DMS114 treated with DMSO at 0.1 percent for 48 hours (cell line): ENCODE measurements at regions not wholly inside any gene's neighbourhood (a gene's known extent, or its start where the extent isn't known, plus 50 kb on each side); places are given as distances from the start of the nearest gene placed in this dataset.
"Not testable (repeated sequence)": the region's sequence is repeated elsewhere in the genome, so short reads cannot be mapped to it uniquely, and the experiment has no call there.

ENCODE experiments used
- DNase-seq: peaks from one replicate; lab custom pipeline; 2025; ENCODE audit not compliant: unreplicated experiment; lab: John Stamatoyannopoulos, UW

DNA sequence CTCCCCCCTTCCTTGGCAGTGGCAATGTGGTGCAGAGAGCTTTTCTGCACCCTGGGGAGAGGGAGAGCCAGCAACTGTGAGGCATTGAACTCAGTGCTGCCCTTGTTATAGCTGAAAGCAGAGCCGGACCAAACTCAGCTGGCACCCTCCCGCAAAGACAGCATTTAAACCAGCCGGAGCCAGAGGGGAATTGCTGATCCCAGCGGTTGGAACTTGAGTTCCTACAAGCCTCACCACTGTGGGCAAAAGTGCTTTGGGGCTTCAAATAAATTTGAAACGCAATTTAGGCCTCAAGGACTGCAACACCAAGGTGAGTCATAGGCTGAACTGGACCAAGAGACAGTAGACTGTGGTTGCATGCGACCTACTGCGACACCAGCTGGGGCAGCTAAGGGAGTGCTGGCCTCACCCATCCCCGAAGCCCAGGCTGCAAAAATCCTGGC lies 207.6 kb upstream of the CDKN2B start:
- no peak for DNase-seq

GRCh38 chr9:22217254-22217653 lies 208.1 kb upstream of the CDKN2B start:
- no peak for DNase-seq

DNA sequence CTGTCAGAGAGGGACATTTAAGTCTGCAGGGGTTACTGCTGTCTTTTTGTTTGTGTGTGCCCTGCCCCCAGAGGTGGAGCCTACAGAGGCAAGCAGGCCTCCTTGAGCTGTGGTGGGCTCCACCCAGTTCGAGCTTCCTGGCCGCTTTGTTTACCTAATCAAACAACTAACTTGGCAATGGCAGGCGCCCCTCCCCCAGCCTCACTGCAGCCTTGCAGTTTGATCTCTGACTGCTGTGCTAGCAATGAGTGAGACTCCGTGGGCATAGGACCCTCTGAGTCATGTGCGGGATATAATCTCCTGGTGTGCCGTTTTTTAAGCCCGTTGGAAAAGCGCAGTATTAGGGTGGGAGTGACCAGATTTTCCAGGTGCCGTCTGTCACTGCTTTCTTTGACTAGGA lies 216.8 kb upstream of the CDKN2B start:
- DNase-seq = not testable (repeated sequence)

DNA sequence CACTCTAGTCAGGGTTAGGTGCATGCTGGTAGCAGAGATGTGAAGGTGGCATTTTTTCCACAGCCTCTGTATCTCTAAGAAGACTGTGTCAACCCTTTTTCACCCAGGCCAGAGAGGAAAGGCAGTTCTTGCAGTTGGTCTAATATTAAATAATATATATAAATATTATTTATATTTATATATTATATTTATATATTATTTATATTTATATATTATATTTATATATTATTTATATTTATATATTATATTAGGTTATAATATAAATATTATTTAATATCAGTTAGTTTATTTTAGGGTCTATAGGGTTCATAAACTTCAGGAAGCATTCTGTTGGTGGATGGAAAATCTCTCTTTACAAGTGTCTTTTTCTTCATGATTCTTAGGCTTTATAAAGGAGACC lies 218.6 kb upstream of the DMRTA1 start:
- no peak for DNase-seq

- no peak for DNase-seq
Measured at GRCh38 chr9:22228542-22228941, 218.1 kb upstream of the DMRTA1 start.

DNA sequence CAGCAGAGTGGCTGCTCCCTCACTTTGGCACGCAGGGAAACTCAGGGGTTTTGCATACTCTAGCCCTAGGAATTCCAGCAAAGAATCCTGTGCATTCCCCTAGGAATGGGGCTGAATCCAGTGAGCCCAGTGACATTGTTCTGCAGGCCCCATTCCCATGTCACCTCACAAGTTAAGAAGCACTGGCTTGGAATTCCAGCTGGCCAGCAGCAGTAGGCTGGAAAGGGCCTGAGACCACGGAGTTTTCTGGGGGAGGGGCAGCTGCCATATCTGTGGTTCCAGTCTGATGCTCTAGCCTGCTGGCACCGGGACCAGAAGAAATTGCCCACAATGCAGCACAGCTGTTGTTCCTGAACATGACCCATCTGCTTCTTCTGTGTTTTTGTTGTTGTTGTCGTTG lies 217.6 kb upstream of the DMRTA1 start:
- no peak for DNase-seq

DNA sequence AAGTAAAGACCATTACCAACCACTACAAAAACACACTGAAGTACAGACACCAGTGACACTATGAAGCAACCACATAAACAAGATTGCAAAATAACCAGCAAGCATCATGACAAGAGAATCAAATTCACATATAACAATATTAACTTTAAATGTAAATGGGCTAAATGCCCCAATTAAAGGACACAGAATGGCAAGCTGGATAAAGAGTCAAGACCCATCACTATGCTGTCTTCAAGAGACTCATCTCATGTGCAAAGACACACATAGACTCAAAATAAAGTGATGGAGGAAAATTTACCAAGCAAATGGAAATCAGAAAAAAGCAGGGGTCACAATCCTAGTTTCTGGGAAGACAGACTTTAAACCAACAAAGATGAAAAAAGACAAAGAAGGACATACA lies 215.3 kb upstream of the DMRTA1 start:
- not testable (repeated sequence) for DNase-seq

GRCh38 chr9:22232971-22233370 lies 213.7 kb upstream of the DMRTA1 start:
- DNase-seq = no peak

DNA sequence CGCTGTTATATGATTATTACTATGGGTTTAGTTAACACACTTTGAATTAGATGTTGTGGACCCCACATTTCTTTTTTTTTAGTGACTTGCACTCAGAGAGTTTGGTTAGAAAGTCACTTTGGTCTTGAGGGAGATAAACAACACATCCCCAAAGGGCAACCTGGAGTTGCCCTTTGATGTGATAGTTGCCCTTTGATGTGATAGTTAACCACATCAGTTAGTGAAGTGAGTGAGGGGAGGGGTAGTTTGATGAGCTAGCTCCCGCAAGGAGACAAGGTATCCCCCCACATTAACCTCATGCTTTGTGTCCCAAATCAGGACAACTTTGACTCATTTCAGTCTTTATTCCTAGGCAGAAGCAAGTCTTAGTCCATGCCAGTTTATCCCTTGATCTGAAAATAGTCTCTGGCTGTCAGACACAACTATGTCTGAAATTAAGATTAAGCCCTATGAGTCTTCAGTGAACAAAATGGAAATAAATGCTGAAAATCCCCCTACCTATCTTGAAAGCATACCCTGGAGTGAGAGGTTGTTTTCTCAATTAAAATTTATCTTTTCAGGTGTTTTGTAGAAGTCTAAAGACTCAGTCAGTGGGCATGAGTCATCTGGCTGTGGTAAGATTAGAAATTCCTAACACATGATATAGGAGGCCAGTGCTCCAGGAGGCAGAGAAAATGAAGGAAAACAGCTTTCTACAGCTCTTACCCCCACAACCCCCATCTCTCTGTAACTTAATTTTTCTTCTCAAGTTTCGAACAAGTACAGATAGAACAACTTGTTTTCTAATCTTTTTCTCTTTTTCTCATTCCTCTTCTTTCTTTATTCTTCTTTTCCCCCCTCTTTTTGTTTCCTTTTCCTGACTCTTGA lies 208.9 kb upstream of the DMRTA1 start:
- no peak for DNase-seq

DNA sequence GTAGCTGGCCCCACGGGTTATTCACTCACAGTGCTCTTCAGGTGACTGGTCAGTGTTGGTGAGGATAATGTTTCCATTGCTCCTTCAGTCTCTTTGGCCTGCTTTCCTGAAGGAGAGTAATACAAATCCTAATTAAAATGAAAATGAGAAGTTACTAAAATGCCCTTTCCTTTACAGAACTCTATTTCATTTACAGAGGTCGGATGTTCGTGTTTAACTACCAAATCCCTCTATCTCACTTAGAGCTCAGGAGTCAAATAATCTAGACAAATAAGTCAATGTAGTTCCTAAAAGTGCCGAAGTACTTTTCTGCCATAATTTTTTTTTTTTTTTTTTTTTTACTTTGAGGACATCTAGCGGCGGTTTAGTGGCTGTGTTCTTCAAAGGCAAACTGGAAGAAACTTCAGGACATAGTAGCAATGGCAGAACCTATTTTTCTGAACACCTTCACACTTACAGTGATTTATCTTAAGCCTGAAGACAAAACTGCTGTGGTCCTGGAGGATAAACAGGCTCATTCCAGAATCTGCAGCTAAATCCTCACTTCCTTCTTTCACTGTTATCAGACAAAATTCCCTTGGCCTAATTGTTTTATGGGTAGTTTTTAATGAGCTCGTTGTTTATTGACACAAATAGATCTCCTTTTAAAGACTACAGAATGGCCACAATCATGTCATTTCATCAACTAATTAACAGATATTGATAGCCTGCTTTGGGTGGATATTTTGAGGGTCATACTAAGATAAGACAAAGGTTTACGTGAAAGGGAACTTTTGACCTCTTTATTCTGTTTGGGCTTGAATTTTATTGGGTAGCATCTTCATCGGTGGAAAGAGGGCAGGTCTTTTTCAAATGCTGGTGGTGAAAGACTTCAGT lies 207.6 kb upstream of the DMRTA1 start:
- peak; percentile 11 for DNase-seq

DNA sequence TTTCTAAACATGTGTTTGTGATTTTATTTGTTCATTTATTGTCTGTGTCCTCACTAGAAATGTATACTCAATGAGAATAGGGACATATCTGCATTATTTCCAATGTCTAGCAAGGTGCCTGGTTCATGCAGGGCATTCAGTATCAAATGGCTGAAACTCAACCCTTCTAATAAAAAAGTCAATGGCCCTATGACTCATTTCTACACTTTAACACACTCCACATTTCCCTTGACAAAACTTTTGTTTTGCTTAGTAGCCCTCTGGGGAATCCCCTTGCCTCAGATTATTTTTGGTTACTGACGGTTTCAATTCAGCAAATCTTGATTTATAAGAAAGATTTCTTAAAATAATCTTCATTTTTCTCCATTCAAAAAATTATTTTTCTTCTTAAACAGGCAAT lies 206.0 kb upstream of the DMRTA1 start:
- no peak for DNase-seq

DNA sequence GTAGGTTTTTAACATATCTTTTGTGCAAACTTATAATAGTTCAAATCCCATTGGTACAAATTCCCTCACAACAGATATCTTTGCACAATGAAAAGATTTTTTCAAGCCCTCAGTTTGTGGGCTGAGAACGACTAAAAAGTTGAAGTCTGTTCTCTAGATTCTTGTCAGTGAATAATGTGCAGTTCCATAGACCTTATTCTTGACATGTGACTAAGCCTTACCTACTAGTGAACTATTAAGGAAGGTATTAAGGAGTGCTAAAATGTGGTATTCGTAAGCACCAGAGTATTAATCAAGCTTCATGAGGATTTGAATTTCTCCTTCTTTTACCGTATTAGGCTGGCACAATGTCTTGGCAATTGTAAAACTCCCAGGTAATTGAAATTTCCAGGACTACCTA lies 205.6 kb upstream of the DMRTA1 start:
- DNase-seq = no peak

- DNase-seq = no peak
Measured at GRCh38 chr9:22241611-22242010, 205.0 kb upstream of the DMRTA1 start.

- peak; percentile 43 for DNase-seq
Measured at GRCh38 chr9:22244139-22245011, 202.2 kb upstream of the DMRTA1 start.

GRCh38 chr9:22255337-22255736 lies 191.3 kb upstream of the DMRTA1 start:
- DNase-seq = no peak

GRCh38 chr9:22256381-22256780 lies 190.2 kb upstream of the DMRTA1 start:
- no peak for DNase-seq

DNA sequence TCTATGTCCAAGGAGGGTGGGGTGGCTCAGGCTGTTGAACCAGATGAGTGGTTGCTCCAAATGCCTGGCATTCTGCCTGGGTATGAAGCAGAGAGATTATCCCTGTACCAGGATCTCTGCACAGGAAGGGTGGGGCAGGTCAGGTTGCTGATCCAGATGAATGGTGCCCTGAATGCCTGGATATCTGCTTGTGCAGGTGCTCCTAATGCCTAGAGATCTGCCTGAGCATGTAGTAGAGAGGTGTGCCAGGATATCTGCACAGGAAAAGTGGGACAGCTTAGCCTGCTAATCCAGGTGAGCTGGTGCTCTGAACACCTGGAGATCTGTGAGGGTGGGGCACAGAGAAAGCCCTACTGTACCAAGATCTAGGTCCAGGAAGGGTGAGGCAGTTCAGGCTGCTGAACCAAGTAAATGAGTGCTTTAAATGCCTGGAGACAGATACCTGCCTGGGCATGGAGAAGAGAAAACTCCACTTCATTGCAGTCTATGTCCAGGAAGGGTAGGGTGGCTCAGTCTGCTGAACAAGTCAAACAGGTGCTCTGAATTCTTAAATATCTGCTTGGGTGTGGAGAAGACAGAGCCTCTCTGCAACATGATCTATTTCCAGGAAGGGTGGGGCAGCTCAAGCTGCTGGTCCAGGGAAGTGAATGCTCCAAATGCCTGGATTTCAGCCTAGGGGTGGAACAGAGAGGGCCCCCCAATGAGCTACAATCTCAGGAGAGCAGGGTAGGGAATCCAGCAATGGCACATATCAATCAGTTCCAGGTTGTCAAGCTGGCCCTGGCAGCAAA lies 189.4 kb upstream of the DMRTA1 start:
- no peak for DNase-seq

- no peak for DNase-seq
Measured at GRCh38 chr9:22265038-22265437, 181.6 kb upstream of the DMRTA1 start.

- no peak for DNase-seq
Measured at GRCh38 chr9:22265534-22265933, 181.1 kb upstream of the DMRTA1 start.

DNA sequence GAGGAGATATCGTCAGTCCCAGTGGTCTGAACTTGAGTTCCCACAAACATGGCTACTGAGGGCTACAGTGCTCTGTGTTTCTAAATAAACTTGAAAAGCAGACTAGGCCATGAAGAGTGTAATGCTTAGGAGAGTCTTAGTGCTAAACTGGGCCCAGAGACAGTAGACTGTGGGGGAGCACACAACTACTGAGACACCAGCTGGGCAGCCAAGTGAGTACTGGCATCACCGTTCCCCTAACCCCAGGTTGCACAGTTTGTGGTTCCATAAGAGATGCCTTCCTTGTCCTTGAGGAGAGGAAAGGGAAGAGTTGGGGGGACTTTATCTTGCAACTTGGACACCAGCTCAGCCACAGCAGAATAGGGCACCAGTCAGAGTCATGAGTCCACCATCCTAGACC lies 172.1 kb upstream of the DMRTA1 start:
- DNase-seq = no peak
